ENCODE measurements at regions not wholly inside any gene's neighbourhood (a gene's known extent, or its start where the extent isn't known, plus 50 kb on each side); places are given as distances from the start of the nearest gene placed in this dataset.

DNA sequence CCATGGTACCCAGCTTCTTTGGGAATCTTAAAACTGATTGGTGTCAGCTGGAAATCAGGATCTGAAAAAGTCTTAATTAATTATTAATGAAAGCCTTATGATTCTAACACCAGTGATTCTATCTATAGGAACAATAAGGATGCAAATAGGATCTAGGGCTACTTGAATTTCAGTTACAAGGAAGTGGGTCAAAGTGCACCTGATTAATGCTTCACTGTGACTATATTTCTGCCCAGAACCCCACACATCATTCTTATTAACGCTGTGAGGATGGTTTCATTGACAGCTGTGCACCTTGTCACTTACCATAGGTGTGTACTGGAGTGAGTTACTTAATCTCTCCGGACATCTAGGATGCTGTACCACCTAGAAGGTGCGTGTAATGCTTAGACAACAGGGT lies 99.8 kb upstream of the ETV3 start:
- no peak for TF ChIP-seq POLR2A (IDR thresholded peaks at IDR 0.05)
- TF ChIP-seq, protein P1, sequence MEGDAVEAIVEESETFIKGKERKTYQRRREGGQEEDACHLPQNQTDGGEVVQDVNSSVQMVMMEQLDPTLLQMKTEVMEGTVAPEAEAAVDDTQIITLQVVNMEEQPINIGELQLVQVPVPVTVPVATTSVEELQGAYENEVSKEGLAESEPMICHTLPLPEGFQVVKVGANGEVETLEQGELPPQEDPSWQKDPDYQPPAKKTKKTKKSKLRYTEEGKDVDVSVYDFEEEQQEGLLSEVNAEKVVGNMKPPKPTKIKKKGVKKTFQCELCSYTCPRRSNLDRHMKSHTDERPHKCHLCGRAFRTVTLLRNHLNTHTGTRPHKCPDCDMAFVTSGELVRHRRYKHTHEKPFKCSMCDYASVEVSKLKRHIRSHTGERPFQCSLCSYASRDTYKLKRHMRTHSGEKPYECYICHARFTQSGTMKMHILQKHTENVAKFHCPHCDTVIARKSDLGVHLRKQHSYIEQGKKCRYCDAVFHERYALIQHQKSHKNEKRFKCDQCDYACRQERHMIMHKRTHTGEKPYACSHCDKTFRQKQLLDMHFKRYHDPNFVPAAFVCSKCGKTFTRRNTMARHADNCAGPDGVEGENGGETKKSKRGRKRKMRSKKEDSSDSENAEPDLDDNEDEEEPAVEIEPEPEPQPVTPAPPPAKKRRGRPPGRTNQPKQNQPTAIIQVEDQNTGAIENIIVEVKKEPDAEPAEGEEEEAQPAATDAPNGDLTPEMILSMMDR (IDR thresholded peaks at IDR 0.05) = no peak
